H9 (cell line): ENCODE measurements at regions not wholly inside any gene's neighbourhood (a gene's known extent, or its start where the extent isn't known, plus 50 kb on each side); places are given as distances from the start of the nearest gene placed in this dataset.

Experiments used
- DNase-seq: peaks from one replicate; pipeline ENCODE4 v3.0.0-alpha.2; 2017
- H2AFZ ChIP-seq: one replicate; pipeline ENCODE4 v1.6.1; 2013; ENCODE audit warnings: mild to moderate bottlenecking, low read length, control low read depth, moderate library complexity
- H2AK5ac ChIP-seq: 2 replicates; pipeline ENCODE4 v1.6.1; 2013; ENCODE audit warnings: low read length, control low read depth, mixed read lengths; ENCODE audit not compliant: insufficient read length
- H2BK120ac ChIP-seq: one replicate; pipeline ENCODE4 v1.6.1; 2013; ENCODE audit warnings: low read depth, mild to moderate bottlenecking, low read length, control low read depth, inconsistent platforms; ENCODE audit not compliant: poor library complexity, severe bottlenecking
- H2BK12ac ChIP-seq: 2 replicates; pipeline ENCODE4 v1.6.1; 2013; ENCODE audit warnings: low read length, control low read depth, mixed read lengths, low read depth; ENCODE audit not compliant: insufficient read length
- H2BK15ac ChIP-seq: 2 replicates; pipeline ENCODE4 v1.6.1; 2013; ENCODE audit warnings: low read depth, low read length, control low read depth
- H2BK20ac ChIP-seq: one replicate; pipeline ENCODE4 v1.6.1; 2013; ENCODE audit warnings: low read depth, mild to moderate bottlenecking, low read length, control low read depth, inconsistent platforms; ENCODE audit not compliant: poor library complexity, severe bottlenecking
- H2BK5ac ChIP-seq: 2 replicates; pipeline ENCODE4 v1.6.1; 2013; ENCODE audit warnings: low read length, control low read depth, mixed read lengths; ENCODE audit not compliant: insufficient read length
- H3K14ac ChIP-seq: 2 replicates; pipeline ENCODE4 v1.6.1; 2013; ENCODE audit warnings: low read length, control low read depth; ENCODE audit not compliant: insufficient read depth
- H3K18ac ChIP-seq: 2 replicates; pipeline ENCODE4 v1.6.1; 2013; ENCODE audit warnings: low read depth, mild to moderate bottlenecking, mixed read lengths, low read length, control low read depth; ENCODE audit not compliant: insufficient read length
- H3K23ac ChIP-seq: 2 replicates; pipeline ENCODE4 v1.6.1; 2013; ENCODE audit warnings: low read length, control low read depth, mixed read lengths, low read depth; ENCODE audit not compliant: insufficient read length
- H3K23me2 ChIP-seq: 2 replicates; pipeline ENCODE4 v1.6.1; 2013; ENCODE audit warnings: low read depth, mild to moderate bottlenecking, mixed read lengths, low read length, control low read depth; ENCODE audit not compliant: insufficient read length, poor library complexity, severe bottlenecking
- H3K27ac ChIP-seq: 2 replicates; pipeline ENCODE4 v1.5.1; 2013; ENCODE audit warnings: low read length, control low read depth, mixed read lengths, low read depth; ENCODE audit not compliant: insufficient read length
- H3K27me3 ChIP-seq: 2 replicates; pipeline ENCODE4 v1.6.1; 2013; ENCODE audit warnings: low read length, control low read depth, inconsistent platforms; ENCODE audit not compliant: insufficient read depth
- H3K4ac ChIP-seq: 2 replicates; pipeline ENCODE4 v1.6.1; 2013; ENCODE audit warnings: low read depth, mild to moderate bottlenecking, control low read depth, inconsistent platforms, low read length, moderate library complexity
- H3K4me1 ChIP-seq: 2 replicates; pipeline ENCODE4 v1.6.1; 2013; ENCODE audit warnings: low read length, control low read depth, inconsistent platforms; ENCODE audit not compliant: insufficient read depth
- H3K4me2 ChIP-seq: 2 replicates; pipeline ENCODE4 v1.6.1; 2013; ENCODE audit warnings: low read length, control low read depth, mixed read lengths; ENCODE audit not compliant: insufficient read length, insufficient read depth
- H3K56ac ChIP-seq: 2 replicates; pipeline ENCODE4 v1.6.1; 2013; ENCODE audit warnings: low read depth, mild to moderate bottlenecking, mixed read lengths, low read length, control low read depth; ENCODE audit not compliant: insufficient read length
- H3K79me1 ChIP-seq: 2 replicates; pipeline ENCODE4 v1.6.1; 2013; ENCODE audit warnings: low read depth, mild to moderate bottlenecking, moderate library complexity, low read length, control low read depth, inconsistent platforms; ENCODE audit not compliant: insufficient read depth, poor library complexity, severe bottlenecking
- H3K79me2 ChIP-seq: 2 replicates; pipeline ENCODE4 v1.6.1; 2013; ENCODE audit warnings: low read length, control low read depth, inconsistent platforms; ENCODE audit not compliant: insufficient read depth
- H3K9ac ChIP-seq: 2 replicates; pipeline ENCODE4 v1.6.1; 2013; ENCODE audit warnings: low read length, control low read depth, mixed read lengths; ENCODE audit not compliant: insufficient read length; ENCODE audit errors: extremely low read depth
- H3K9me3 ChIP-seq: one replicate; pipeline ENCODE4 v1.6.1; 2013; ENCODE audit warnings: low read depth, low read length, inconsistent platforms; ENCODE audit not compliant: control insufficient read depth
- H3T11ph ChIP-seq: one replicate; pipeline ENCODE4 v1.6.1; 2013; ENCODE audit warnings: mild to moderate bottlenecking, low read length, control low read depth, inconsistent platforms
- H4K20me1 ChIP-seq: one replicate; pipeline ENCODE4 v1.6.1; 2013; ENCODE audit not compliant: control insufficient read depth, insufficient read length, insufficient read depth
- H4K5ac ChIP-seq: 2 replicates; pipeline ENCODE4 v1.6.1; 2013; ENCODE audit warnings: low read depth, mild to moderate bottlenecking, mixed read lengths, low read length, control low read depth; ENCODE audit not compliant: insufficient read length
- H4K8ac ChIP-seq: replicated peaks from 2 replicates; pipeline ENCODE4 v1.6.1; 2013; ENCODE audit warnings: low read length, control low read depth, mixed read lengths, low read depth; ENCODE audit not compliant: insufficient read length
- H4K91ac ChIP-seq: 2 replicates; pipeline ENCODE4 v1.6.1; 2013; ENCODE audit warnings: low read depth, mild to moderate bottlenecking, moderate library complexity, mixed read lengths, low read length, control low read depth; ENCODE audit not compliant: insufficient read length
- H3K27ac Mint-ChIP-seq, 3 experiments: 2 replicates in 2 of 3; 3 replicates in 1 of 3; pipeline ENCODE4 v1.8.0; 2020 to 2021; ENCODE audit warnings: mixed read lengths in 3 of 3, mild to moderate bottlenecking in 1 of 3, moderate library complexity in 1 of 3
- H3K27me3 Mint-ChIP-seq: 2 replicates; pipeline ENCODE4 v1.8.0; 2021; ENCODE audit warnings: low read depth, mild to moderate bottlenecking, moderate library complexity, mixed read lengths
- H3K36me3 Mint-ChIP-seq, 3 experiments: 2 replicates in 2 of 3; 3 replicates in 1 of 3; pipeline ENCODE4 v1.8.0; 2020 to 2021; ENCODE audit warnings: low read depth in 3 of 3, mixed read lengths in 3 of 3; ENCODE audit not compliant: insufficient read depth in 1 of 3
- H3K4me1 Mint-ChIP-seq, 2 experiments: 2 replicates each; pipeline ENCODE4 v1.8.0; 2020; ENCODE audit warnings: mixed read lengths in 2 of 2
- H3K4me3 Mint-ChIP-seq, 2 experiments: 2 replicates in 1 of 2; 3 replicates in 1 of 2; pipeline ENCODE4 v1.8.0; 2020 to 2021; ENCODE audit warnings: mild to moderate bottlenecking in 2 of 2, mixed read lengths in 2 of 2, moderate library complexity in 1 of 2
- H3K9me3 Mint-ChIP-seq, 2 experiments: 2 replicates in 1 of 2; 3 replicates in 1 of 2; pipeline ENCODE4 v1.8.0; 2020; ENCODE audit warnings: mild to moderate bottlenecking in 2 of 2, mixed read lengths in 2 of 2, moderate library complexity in 1 of 2
- CTCF ChIP-seq: fragments of 200-600 bp; sonication (generic); conservative IDR thresholded peaks from 3 replicates; pipeline ENCODE4 v1.8.0; 2021; ENCODE audit warnings: antibody characterized with exemption, mild to moderate bottlenecking
- WGBS: extraction: QIAGEN DNeasy Blood & Tissue Kit; methylation state at CpG from one replicate; pipeline ENCODE4 v1.1.7; 2013; ENCODE audit warnings: missing lambda C conversion rate, low lambda C conversion rate, mixed read lengths; ENCODE audit not compliant: insufficient read length; ENCODE audit errors: extremely low coverage; 5-methylcytosine and 5-hydroxymethylcytosine counted together

- no peak for DNase-seq
- H3K4me1 Mint-ChIP-seq, result peaks cover 12 to 13% of the 10 kb centered on the region in 2 experiments
- H2BK15ac ChIP-seq, result no peak overlapping the region
- H3K4ac ChIP-seq, result no peak overlapping the region
- H3K79me2 ChIP-seq, result no peaks in the 10 kb centered on the region
- no peaks in the 10 kb centered on the region for H3K9me3 ChIP-seq
- no peak overlapping the region for H3T11ph ChIP-seq
- no peak overlapping the region for H4K91ac ChIP-seq
- no peak overlapping the region for H2BK12ac ChIP-seq
- H3K18ac ChIP-seq, result no peak overlapping the region
- H2BK120ac ChIP-seq, result no peak overlapping the region
- H2BK20ac ChIP-seq, result no peak overlapping the region
- H3K27ac ChIP-seq, result no peak overlapping the region
- no peaks in the 10 kb centered on the region for H4K20me1 ChIP-seq
- H3K4me2 ChIP-seq, result no peak overlapping the region
- H3K56ac ChIP-seq, result no peak overlapping the region
- H2BK5ac ChIP-seq, result no peak overlapping the region
- H3K23ac ChIP-seq, result no peak overlapping the region
- no peak overlapping the region for H4K8ac ChIP-seq
- H3K4me3 Mint-ChIP-seq, result no peak overlapping the region
- H3K36me3 Mint-ChIP-seq, result peaks cover 0 to 6% (median 2%) of the 10 kb centered on the region in 3 experiments; a peak in 4 of 7 replicates
- H3K9ac ChIP-seq, result no peak overlapping the region
- H3K27me3 Mint-ChIP-seq, result no peaks in the 10 kb centered on the region; the same call in 1 of the 2 replicates
- H3K4me1 ChIP-seq, result no peaks in the 10 kb centered on the region; the same call in none of the 2 replicates
- H3K27ac Mint-ChIP-seq, result no peak overlapping the region
- WGBS, result no CpG with 5 or more reads among the region's 3 CpGs
- H4K5ac ChIP-seq, result no peak overlapping the region
- no peaks in the 10 kb centered on the region for H3K27me3 ChIP-seq
- H3K14ac ChIP-seq, result no peak overlapping the region
- H3K23me2 ChIP-seq, result no peaks in the 10 kb centered on the region
- peaks cover 3 to 5% of the 10 kb centered on the region in 2 experiments; a peak in 4 of 5 replicates for H3K9me3 Mint-ChIP-seq
- no peaks in the 10 kb centered on the region for H3K79me1 ChIP-seq
- no peak overlapping the region for H2AK5ac ChIP-seq
- H2AFZ ChIP-seq, result no peak overlapping the region
- no peak for TF ChIP-seq CTCF
Observed at GRCh38 chr4:188201851-188202250, 62.6 kb downstream of the TRIML1 start.
